ENCODE measurements at regions not wholly inside any gene's neighbourhood (a gene's known extent, or its start where the extent isn't known, plus 50 kb on each side); places are given as distances from the start of the nearest gene placed in this dataset.

DNA sequence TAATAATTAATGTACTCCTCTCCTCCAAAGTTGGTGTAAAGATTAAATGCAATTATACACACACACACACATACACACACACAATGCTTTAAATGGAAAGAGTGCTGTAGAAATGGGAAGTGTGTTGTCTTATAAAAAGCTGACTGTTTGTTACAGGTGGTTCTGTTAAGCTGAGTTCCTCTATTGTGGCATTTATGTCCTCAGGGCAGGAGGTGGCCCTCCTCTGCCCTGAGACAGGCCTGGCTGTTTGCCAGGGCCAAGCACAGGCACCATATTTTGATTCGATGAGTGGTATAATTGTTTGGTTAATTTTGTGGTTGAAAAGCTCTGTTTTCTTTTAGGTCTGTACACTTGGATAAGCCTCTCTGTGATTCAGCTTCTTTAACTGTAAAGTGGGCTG lies 573.9 kb downstream of the KIF4B start:
- Histone ChIP-seq H3K36me3 (ENCODE audit: insufficient read depth, low read length) (no peaks in the 10 kb centered on the region), H3K4me2 (ENCODE audit: low read length) (no peak overlapping the region), H2AFZ (ENCODE audit: low read depth, low read length) (no peak overlapping the region), H3K27ac (ENCODE audit: low read depth, low read length) (no peak overlapping the region), H3K9me3 (ENCODE audit: insufficient read depth, low read depth, low read length) (no peaks in the 10 kb centered on the region), H3K27me3 (ENCODE audit: insufficient read depth, low read length) (no peaks in the 10 kb centered on the region), H3K79me2 (ENCODE audit: insufficient read depth, low read length) (no peaks in the 10 kb centered on the region), H4K20me1 (ENCODE audit: insufficient read depth, low read length) (no peaks in the 10 kb centered on the region), H3K4me3 (ENCODE audit: insufficient read depth, low read depth, low read length) (no peak overlapping the region), H3K9ac (ENCODE audit: low read length) (no peak overlapping the region), H3K4me1 (ENCODE audit: insufficient read depth, low read length) (no peaks in the 10 kb centered on the region)
- no peaks in the 10 kb centered on the region for H3K4me1 Mint-ChIP-seq (ENCODE audit: low read depth, unreplicated experiment)
- TF ChIP-seq CTCF (IDR thresholded peaks at IDR 0.05; ENCODE audit: insufficient read depth, low read depth, low read length), result no peak
- no peak for TF ChIP-seq EZH2 (IDR thresholded peaks at IDR 0.05; ENCODE audit: insufficient read depth, low read length)
- no peaks in the 10 kb centered on the region for H3K36me3 Mint-ChIP-seq (ENCODE audit: low read depth, unreplicated experiment)
- DNase-seq (ENCODE audit: low read depth) (no peak), FAIRE-seq (no peak)
- no peaks in the 10 kb centered on the region for H3K27me3 Mint-ChIP-seq (ENCODE audit: low read depth, unreplicated experiment)
- no peak overlapping the region for H3K4me3 Mint-ChIP-seq (ENCODE audit: unreplicated experiment)
- no peaks in the 10 kb centered on the region for H3K9me3 Mint-ChIP-seq (ENCODE audit: unreplicated experiment)
- H3K27ac Mint-ChIP-seq (ENCODE audit: unreplicated experiment), result no peak overlapping the region

GRCh38 chr5:155591273-155591672 lies 577.7 kb downstream of the KIF4B start:
- DNase-seq (ENCODE audit: low read depth), result no peak
- Histone ChIP-seq H3K36me3 (ENCODE audit: insufficient read depth, low read length) (no peaks in the 10 kb centered on the region), H3K4me1 (ENCODE audit: insufficient read depth, low read length) (no peaks in the 10 kb centered on the region), H3K27me3 (ENCODE audit: insufficient read depth, low read length) (no peaks in the 10 kb centered on the region), H3K4me2 (ENCODE audit: low read length) (no peak overlapping the region), H3K79me2 (ENCODE audit: insufficient read depth, low read length) (no peaks in the 10 kb centered on the region), H3K9ac (ENCODE audit: low read length) (no peak overlapping the region), H4K20me1 (ENCODE audit: insufficient read depth, low read length) (no peaks in the 10 kb centered on the region), H3K4me3 (ENCODE audit: insufficient read depth, low read depth, low read length) (no peak overlapping the region), H3K9me3 (ENCODE audit: insufficient read depth, low read depth, low read length) (no peaks in the 10 kb centered on the region), H2AFZ (ENCODE audit: low read depth, low read length) (no peak overlapping the region), H3K27ac (ENCODE audit: low read depth, low read length) (no peak overlapping the region)
- no peaks in the 10 kb centered on the region for H3K9me3 Mint-ChIP-seq (ENCODE audit: unreplicated experiment)
- TF ChIP-seq CTCF (IDR thresholded peaks at IDR 0.05; ENCODE audit: insufficient read depth, low read depth, low read length), result no peak
- no peak for TF ChIP-seq EZH2 (IDR thresholded peaks at IDR 0.05; ENCODE audit: insufficient read depth, low read length)
- no peaks in the 10 kb centered on the region for H3K4me1 Mint-ChIP-seq (ENCODE audit: low read depth, unreplicated experiment)
- no peak for FAIRE-seq
- H3K36me3 Mint-ChIP-seq (ENCODE audit: low read depth, unreplicated experiment), result no peaks in the 10 kb centered on the region
- no peak overlapping the region for H3K4me3 Mint-ChIP-seq (ENCODE audit: unreplicated experiment)
- H3K27ac Mint-ChIP-seq (ENCODE audit: unreplicated experiment), result no peak overlapping the region
- peaks cover 5% of the 10 kb centered on the region for H3K27me3 Mint-ChIP-seq (ENCODE audit: low read depth, unreplicated experiment)

- Mint-ChIP-seq H3K9me3 (ENCODE audit: unreplicated experiment) (no peaks in the 10 kb centered on the region), H3K4me1 (ENCODE audit: low read depth, unreplicated experiment) (no peaks in the 10 kb centered on the region), H3K27ac (ENCODE audit: unreplicated experiment) (no peak overlapping the region), H3K4me3 (ENCODE audit: unreplicated experiment) (no peak overlapping the region), H3K27me3 (ENCODE audit: low read depth, unreplicated experiment) (peaks cover 5% of the 10 kb centered on the region), H3K36me3 (ENCODE audit: low read depth, unreplicated experiment) (no peaks in the 10 kb centered on the region)
- no peak overlapping the region for H3K4me2 ChIP-seq (ENCODE audit: low read length)
- H3K4me3 ChIP-seq (ENCODE audit: insufficient read depth, low read depth, low read length), result no peak overlapping the region
- no peaks in the 10 kb centered on the region for H3K79me2 ChIP-seq (ENCODE audit: insufficient read depth, low read length)
- no peaks in the 10 kb centered on the region for H3K36me3 ChIP-seq (ENCODE audit: insufficient read depth, low read length)
- H3K27ac ChIP-seq (ENCODE audit: low read depth, low read length), result no peak overlapping the region
- FAIRE-seq (no peak), DNase-seq (ENCODE audit: low read depth) (no peak)
- H3K27me3 ChIP-seq (ENCODE audit: insufficient read depth, low read length), result no peaks in the 10 kb centered on the region
- H3K9ac ChIP-seq (ENCODE audit: low read length), result no peak overlapping the region
- H2AFZ ChIP-seq (ENCODE audit: low read depth, low read length), result no peak overlapping the region
- H3K9me3 ChIP-seq (ENCODE audit: insufficient read depth, low read depth, low read length), result no peaks in the 10 kb centered on the region
- H3K4me1 ChIP-seq (ENCODE audit: insufficient read depth, low read length), result no peaks in the 10 kb centered on the region
- TF ChIP-seq CTCF (IDR thresholded peaks at IDR 0.05; ENCODE audit: insufficient read depth, low read depth, low read length), result no peak
- TF ChIP-seq EZH2 (IDR thresholded peaks at IDR 0.05; ENCODE audit: insufficient read depth, low read length), result no peak
- no peaks in the 10 kb centered on the region for H4K20me1 ChIP-seq (ENCODE audit: insufficient read depth, low read length)
Observed at GRCh38 chr5:155594270-155594669, 580.7 kb downstream of the KIF4B start.

Data from astrocyte (in vitro differentiated cells and primary cell).